Spleen (tissue), 7 donors: ENCODE measurements at regions not wholly inside any gene's neighbourhood (a gene's known extent, or its start where the extent isn't known, plus 50 kb on each side); places are given as distances from the start of the nearest gene placed in this dataset.

ENCODE experiments used
- POLR2A ChIP-seq, 3 donors: fragments of 450-650 bp; IDR thresholded peaks; one replicate each; pipeline ENCODE4 v1.5.1; 2017; ENCODE audit warnings: antibody characterized with exemption in 3 of 3, mild to moderate bottlenecking in 1 of 3
- TF ChIP-seq, protein P1 (sequence below), 11 experiments: fragments of 200-600 bp in 7 of 11; fragments of 450-650 bp in 4 of 11; sonication (generic) in 4 of 11; IDR thresholded peaks in 8 of 11; conservative IDR thresholded peaks in 3 of 11; 1 replicate in 7 of 11; 2 replicates in 4 of 11; pipeline versions ENCODE4 v1.4.0 to v1.8.0; 2016 to 2021; ENCODE audit warnings: antibody characterized with exemption in 11 of 11, inconsistent platforms in 4 of 11, mild to moderate bottlenecking in 1 of 11
- donor health status: DM: no; HTN: no; CAD: no; lungs with moderate emphysema.
- donor health status: DM: no; HTN: no; CAD: no.
- donor health status: DM: no; HTN: no; CAD: no.

DNA sequence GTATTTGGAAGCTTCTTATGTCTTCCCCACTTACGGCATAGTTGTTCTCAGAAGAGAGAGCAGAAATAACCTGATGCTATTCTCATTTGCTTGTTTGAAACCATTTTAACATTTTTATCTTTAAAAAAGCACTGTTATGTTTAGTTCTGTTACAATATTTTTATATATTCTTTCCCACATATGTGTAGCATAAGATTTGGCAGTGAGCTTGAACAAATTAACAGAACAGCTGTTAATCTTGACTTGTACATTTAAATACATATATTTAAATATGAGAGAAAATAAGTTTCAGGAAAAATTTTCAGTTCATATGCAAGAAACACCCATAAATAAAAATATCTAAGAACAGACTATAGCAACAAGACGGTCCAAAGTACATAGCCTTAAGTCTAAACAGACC is 431.7 kb upstream of the IRAK1BP1 start:
- TF ChIP-seq, protein P1, sequence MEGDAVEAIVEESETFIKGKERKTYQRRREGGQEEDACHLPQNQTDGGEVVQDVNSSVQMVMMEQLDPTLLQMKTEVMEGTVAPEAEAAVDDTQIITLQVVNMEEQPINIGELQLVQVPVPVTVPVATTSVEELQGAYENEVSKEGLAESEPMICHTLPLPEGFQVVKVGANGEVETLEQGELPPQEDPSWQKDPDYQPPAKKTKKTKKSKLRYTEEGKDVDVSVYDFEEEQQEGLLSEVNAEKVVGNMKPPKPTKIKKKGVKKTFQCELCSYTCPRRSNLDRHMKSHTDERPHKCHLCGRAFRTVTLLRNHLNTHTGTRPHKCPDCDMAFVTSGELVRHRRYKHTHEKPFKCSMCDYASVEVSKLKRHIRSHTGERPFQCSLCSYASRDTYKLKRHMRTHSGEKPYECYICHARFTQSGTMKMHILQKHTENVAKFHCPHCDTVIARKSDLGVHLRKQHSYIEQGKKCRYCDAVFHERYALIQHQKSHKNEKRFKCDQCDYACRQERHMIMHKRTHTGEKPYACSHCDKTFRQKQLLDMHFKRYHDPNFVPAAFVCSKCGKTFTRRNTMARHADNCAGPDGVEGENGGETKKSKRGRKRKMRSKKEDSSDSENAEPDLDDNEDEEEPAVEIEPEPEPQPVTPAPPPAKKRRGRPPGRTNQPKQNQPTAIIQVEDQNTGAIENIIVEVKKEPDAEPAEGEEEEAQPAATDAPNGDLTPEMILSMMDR (IDR thresholded peaks at IDR 0.05 in 8 of 11, conservative IDR thresholded peaks at IDR 0.05 in 3 of 11), result no peak
- no peak for TF ChIP-seq POLR2A (IDR thresholded peaks at IDR 0.05)
